Breast epithelium (tissue), 4 donors: ENCODE measurements at regions not wholly inside any gene's neighbourhood (a gene's known extent, or its start where the extent isn't known, plus 50 kb on each side); places are given as distances from the start of the nearest gene placed in this dataset.

ENCODE experiments used
- DNase-seq, 2 donors: peaks; one replicate each; pipeline ENCODE4 v3.0.0-alpha.2; 2019; ENCODE audit warnings: low spot score in 2 of 2
- H3K27ac ChIP-seq, 2 donors: fragments of 200-600 bp; sonication (generic) in 1 of 2; one replicate each; pipeline ENCODE4 v1.5.1; 2016 to 2019; ENCODE audit warnings: mild to moderate bottlenecking in 1 of 2
- H3K27me3 ChIP-seq, 2 donors: fragments of 200-600 bp; sonication (generic) in 1 of 2; one replicate each; pipeline versions ENCODE4 v1.5.1 to v1.6.0; 2017 to 2019; ENCODE audit warnings: control low read depth in 1 of 2, mild to moderate bottlenecking in 1 of 2
- H3K36me3 ChIP-seq: fragments of 200-600 bp; one replicate; pipeline ENCODE4 v1.5.1; 2019
- H3K4me1 ChIP-seq, 2 donors: fragments of 200-600 bp; sonication (generic); one replicate each; pipeline ENCODE4 v1.5.1; 2016 to 2019; ENCODE audit warnings: control low read depth in 1 of 2
- H3K4me3 ChIP-seq, 3 donors: fragments of 200-600 bp; sonication (generic); 1 replicate in 2 of 3; 2 replicates in 1 of 3; pipeline ENCODE4 v1.5.1; 2016 to 2019; ENCODE audit warnings: mild to moderate bottlenecking in 3 of 3, moderate library complexity in 2 of 3
- H3K9me3 ChIP-seq, 2 donors: fragments of 200-600 bp; sonication (generic) in 1 of 2; one replicate each; pipeline ENCODE4 v1.5.1; 2016 to 2019; ENCODE audit warnings: control low read depth in 1 of 2
- CTCF ChIP-seq, 3 donors: fragments of 450-650 bp; IDR thresholded peaks; one replicate each; pipeline ENCODE4 v1.5.1; 2016 to 2017; ENCODE audit warnings: antibody characterized with exemption in 3 of 3, mild to moderate bottlenecking in 3 of 3, moderate library complexity in 3 of 3
- POLR2A ChIP-seq: fragments of 450-650 bp; IDR thresholded peaks from one replicate; pipeline ENCODE4 v1.6.1; 2016; ENCODE audit warnings: antibody characterized with exemption, mild to moderate bottlenecking, moderate library complexity
- POLR2AphosphoS5 ChIP-seq, 3 donors: sonication (generic); formaldehyde crosslinking; IDR thresholded peaks; one replicate each; pipeline ENCODE4 v1.6.1; 2017; ENCODE audit warnings: antibody characterized with exemption in 3 of 3
- intact Hi-C: fragments of 100-400 bp; cut with DNase I; formaldehyde crosslinking; loops from one replicate; pipeline ENCODE4 v1.15.1; 2023; ENCODE audit warnings: low total_unique reads

DNA sequence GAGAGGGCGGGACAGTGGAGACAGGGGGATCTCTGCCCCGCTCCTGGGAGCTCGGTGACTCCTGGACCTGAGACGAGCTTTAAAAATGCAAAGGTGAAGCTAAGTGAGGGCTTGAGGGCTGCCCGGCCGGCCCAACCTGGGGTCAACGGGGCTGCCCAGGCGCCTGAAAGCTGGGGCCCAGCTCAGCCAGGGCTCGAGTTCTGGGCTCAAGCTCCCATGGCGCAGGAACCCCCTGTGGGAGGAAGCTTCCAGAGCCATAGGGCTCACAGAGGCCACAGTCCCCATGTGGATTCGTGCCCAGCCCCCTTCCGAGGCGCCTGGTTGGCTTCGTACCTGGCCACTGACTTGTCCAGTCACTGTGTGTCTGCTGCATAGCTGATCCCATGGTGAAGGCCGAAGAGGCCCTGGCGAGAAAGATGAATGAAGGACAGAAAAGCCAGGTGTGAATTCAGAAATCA is 75.8 kb upstream of the GSE1 start:
- Histone ChIP-seq H3K4me1 (no peaks in the 10 kb centered on the region), H3K36me3 (no peaks in the 10 kb centered on the region), H3K27me3 (no peaks in the 10 kb centered on the region), H3K9me3 (peaks cover 6 to 10% of the 10 kb centered on the region in 2 donors), H3K4me3 (no peak overlapping the region), H3K27ac (no peak overlapping the region)
- no peak for DNase-seq
- no peak for TF ChIP-seq POLR2AphosphoS5 (IDR thresholded peaks at IDR 0.05)
- TF ChIP-seq POLR2A = no peak
- no peak for TF ChIP-seq CTCF (IDR thresholded peaks at IDR 0.05)
- intact Hi-C loops = no loop called here

GRCh38 chr16:85537795-85538401 is 75.2 kb upstream of the GSE1 start:
- DNase-seq = no peak
- H3K27ac ChIP-seq = no peak overlapping the region
- no peaks in the 10 kb centered on the region for H3K27me3 ChIP-seq
- no peaks in the 10 kb centered on the region for H3K4me1 ChIP-seq
- no peak for TF ChIP-seq CTCF (IDR thresholded peaks at IDR 0.05)
- no peak for TF ChIP-seq POLR2A
- TF ChIP-seq POLR2AphosphoS5 (IDR thresholded peaks at IDR 0.05) = no peak
- H3K4me3 ChIP-seq = no peak overlapping the region
- intact Hi-C loops = no loop called here
- H3K9me3 ChIP-seq = peaks cover 6 to 10% of the 10 kb centered on the region in 2 donors
- H3K36me3 ChIP-seq = no peaks in the 10 kb centered on the region

DNA sequence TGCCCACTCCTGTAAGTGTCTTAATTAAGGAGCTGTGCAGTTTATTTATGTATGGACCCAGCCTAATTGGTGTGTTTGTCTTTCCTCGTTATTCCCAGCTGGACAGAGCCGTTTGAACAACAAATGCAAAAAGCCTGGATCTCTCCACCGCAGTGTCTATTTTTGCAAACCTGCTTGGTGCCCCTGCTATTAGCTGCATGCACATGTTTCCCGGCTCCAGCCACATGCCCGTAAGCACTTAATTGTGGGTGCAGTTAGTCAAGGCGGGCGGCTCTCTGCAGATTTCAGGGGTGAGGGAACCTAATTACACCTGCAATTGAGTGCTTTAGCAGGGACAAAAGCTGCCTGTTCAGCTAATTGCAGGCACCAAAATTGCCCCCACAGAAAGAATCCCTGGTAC is 74.0 kb upstream of the GSE1 start:
- intact Hi-C loops = no loop called here
- no peaks in the 10 kb centered on the region for H3K27me3 ChIP-seq
- no peak for DNase-seq
- peaks cover 6 to 10% of the 10 kb centered on the region in 2 donors for H3K9me3 ChIP-seq
- no peaks in the 10 kb centered on the region for H3K36me3 ChIP-seq
- H3K27ac ChIP-seq = no peak overlapping the region
- H3K4me1 ChIP-seq = no peaks in the 10 kb centered on the region
- no peak for TF ChIP-seq CTCF (IDR thresholded peaks at IDR 0.05)
- no peak for TF ChIP-seq POLR2AphosphoS5 (IDR thresholded peaks at IDR 0.05)
- TF ChIP-seq POLR2A = no peak
- H3K4me3 ChIP-seq = no peak overlapping the region

GRCh38 chr16:85539629-85540291 is 73.4 kb upstream of the GSE1 start:
- TF ChIP-seq CTCF (IDR thresholded peaks at IDR 0.05) (no peak), POLR2A (no peak), POLR2AphosphoS5 (IDR thresholded peaks at IDR 0.05) (no peak)
- no peaks in the 10 kb centered on the region for H3K4me1 ChIP-seq
- peaks cover 6 to 10% of the 10 kb centered on the region in 2 donors for H3K9me3 ChIP-seq
- no peaks in the 10 kb centered on the region for H3K36me3 ChIP-seq
- intact Hi-C loops = no loop called here
- DNase-seq = no peak
- no peak overlapping the region for H3K27ac ChIP-seq
- no peaks in the 10 kb centered on the region for H3K27me3 ChIP-seq
- no peak overlapping the region for H3K4me3 ChIP-seq

DNA sequence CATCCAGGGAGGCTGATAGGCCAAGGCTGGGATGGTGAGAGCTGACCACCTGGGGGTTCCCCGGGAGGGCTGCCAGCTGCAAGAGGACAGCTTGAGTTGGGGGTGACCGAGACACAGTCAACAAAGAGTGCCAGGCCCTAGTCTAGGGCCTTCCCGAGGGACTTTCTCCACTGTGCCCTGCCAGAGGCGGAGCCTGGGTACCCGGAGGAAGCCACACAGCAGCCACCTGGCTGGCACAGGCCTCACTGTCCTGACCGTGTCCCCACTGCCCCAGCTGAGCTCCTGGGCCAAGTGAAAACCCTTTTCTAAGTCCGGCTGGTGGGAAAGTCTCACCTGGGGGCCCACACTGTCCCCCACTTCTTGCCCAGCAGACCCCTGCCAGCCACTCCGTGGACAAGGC is 71.9 kb upstream of the GSE1 start:
- no peak for TF ChIP-seq POLR2AphosphoS5 (IDR thresholded peaks at IDR 0.05)
- TF ChIP-seq CTCF (IDR thresholded peaks at IDR 0.05) = no peak
- TF ChIP-seq POLR2A = no peak
- DNase-seq = no peak
- no peaks in the 10 kb centered on the region for H3K36me3 ChIP-seq
- H3K9me3 ChIP-seq = peaks cover 6 to 10% of the 10 kb centered on the region in 2 donors
- intact Hi-C loops = no loop called here
- no peak overlapping the region for H3K4me3 ChIP-seq
- H3K27me3 ChIP-seq = no peaks in the 10 kb centered on the region
- H3K27ac ChIP-seq = no peak overlapping the region
- no peaks in the 10 kb centered on the region for H3K4me1 ChIP-seq
